C1 segment of cervical spinal cord (tissue), 14 donors: ENCODE measurements at regions not wholly inside any gene's neighbourhood (a gene's known extent, or its start where the extent isn't known, plus 50 kb on each side); places are given as distances from the start of the nearest gene placed in this dataset.
"Not testable (repeated sequence)": the region's sequence is repeated elsewhere in the genome, so short reads cannot be mapped to it uniquely, and the experiment has no call there.

Source experiments
- DNase-seq, 14 donors: peaks; one replicate each; lab custom pipeline; 2025; lab: John Stamatoyannopoulos, UW

GRCh38 chr17:16843511-16843910, 128.4 kb downstream of the TNFRSF13B start:
- DNase-seq: not testable (repeated sequence)

GRCh38 chr17:16842346-16842745, 129.6 kb downstream of the TNFRSF13B start:
- not testable (repeated sequence) for DNase-seq

DNA sequence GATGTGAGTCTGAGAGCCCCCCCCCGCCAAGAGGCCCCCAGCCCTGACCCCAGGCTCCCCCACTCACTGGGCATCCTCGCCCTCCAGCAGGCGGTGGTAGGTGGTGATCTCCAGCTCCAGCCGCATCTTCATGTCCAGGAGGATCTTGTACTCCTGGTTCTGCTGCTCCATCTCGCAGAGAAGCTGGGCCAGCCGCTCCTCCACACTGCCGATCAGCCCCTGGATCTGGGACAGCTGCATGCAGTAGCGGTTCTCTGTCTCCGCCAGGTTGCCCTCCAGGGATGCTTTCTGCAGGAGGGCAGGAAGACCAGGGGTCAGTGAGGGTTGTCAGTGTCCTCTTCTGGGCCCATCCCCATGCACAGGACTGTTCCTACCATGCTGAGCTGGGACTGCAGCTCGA, 130.0 kb downstream of the TNFRSF13B start:
- not testable (repeated sequence) for DNase-seq

DNA sequence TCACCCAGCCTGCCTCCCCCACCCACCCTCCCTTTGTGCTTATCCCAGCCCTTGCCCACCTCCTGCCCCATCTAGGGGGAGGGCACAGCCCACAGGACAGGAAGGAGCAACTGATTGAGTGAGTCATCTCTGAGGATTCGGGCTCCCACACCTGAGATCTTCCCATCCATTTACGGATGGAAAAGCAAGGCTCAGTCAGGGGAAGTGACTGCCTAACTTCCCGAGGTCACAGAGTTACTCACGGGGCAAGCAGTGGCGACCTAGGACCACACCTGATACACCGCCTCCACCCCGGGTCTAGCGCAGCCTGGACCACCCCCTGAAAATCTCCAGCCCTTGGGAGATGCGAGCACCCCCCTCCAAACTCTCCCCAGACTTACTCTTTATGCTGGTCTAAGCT, 131.7 kb downstream of the TNFRSF13B start:
- DNase-seq: not testable (repeated sequence)

DNA sequence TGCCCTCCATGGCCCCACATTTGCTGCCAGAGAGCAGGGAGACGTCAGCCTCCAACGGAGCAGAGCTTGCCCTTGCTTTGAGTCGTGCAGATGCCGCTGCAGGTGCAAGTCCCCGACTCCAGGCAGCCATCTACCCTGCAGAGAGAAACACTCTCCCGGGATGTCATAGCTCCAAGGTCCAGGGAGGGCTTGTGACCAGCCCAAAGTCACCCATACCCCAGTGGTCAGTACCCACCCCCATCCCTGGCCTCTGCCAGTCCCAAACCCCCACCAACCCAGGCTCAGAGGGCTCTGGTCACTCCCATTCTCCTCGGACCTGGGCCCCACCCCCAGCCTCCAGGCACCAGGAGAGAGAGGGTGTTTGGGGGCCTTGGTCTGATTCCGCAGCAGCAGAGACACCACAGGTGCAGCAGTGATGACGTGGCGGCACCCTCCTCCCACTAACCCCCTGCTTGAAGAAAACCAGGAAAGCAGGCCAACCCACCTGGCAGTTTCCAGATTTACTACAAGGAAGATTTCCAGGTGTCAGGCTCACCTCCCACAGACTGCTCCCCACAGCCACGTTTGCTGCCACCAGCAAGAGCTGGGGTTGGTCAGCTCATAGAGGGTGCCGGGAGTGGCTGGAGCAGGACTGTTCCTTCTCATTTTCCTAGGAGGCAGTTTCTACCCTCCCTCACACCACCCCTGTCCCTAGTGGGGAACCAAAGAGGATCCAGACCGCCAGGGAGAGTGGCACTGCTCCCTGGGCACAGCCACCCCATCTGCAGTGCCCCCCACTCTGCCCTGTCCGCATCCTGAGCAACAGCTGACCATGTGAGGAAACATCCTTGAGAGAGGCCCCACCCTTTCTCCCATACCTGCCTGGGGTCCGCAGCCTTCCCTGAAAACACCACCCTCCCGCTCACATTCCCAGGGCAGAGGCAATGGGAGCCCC, 132.4 kb downstream of the TNFRSF13B start:
- DNase-seq: not testable (repeated sequence)

DNA sequence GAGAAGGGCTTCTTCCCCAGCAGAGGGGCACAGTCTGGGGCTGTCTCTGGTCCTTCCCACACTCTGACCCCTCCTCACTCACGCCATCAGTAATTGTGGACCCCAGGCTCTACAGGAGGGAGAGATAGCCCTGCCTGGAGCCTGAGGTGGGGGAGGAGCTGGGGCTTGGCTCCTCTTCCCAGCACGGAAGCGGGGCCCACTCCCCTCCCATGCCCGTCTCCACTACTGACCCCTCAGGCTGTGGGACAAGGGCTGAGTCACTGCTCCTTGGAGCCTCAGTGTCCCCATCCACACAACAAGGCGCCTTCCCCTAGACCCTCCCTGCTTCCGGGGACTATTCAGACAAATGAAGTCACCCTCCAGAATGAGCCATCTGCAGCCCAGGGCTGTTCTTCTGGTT, 133.1 kb downstream of the TNFRSF13B start:
- DNase-seq: not testable (repeated sequence)

- not testable (repeated sequence) for DNase-seq
These were observed 133.6 kb downstream of the TNFRSF13B start for GRCh38 chr17:16838287-16838686.

- DNase-seq: not testable (repeated sequence)
These were observed 134.3 kb downstream of the TNFRSF13B start for GRCh38 chr17:16837468-16838266.

DNA sequence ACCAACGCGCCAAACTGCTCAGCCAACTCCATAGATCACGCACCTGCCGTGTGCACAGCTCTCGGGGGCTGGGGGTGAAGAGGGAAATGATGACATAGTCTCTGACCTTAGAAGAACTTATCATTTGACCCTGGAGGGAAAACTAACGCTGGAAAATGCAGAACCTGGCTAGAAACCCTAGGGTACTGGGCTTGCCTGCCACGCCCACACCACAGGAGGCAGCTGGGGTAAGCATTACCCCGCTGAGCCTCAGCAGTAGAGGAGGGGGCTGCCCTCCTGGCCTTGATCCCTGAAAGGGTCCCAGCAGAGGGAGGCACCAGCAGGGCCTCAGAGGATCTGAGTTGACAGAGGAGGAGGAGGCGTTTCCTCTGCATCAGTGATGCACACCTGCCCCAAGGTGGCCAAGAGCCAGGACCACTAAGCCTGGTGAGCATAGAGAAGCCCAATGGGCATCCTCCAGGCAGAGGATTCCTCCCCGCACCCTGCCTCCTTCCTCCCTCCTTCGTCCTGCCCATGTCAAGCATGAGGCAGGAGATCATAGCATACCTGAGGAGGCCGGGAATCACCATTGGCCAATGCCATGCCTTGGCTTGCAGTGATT, 135.5 kb downstream of the TNFRSF13B start:
- DNase-seq: not testable (repeated sequence)

DNA sequence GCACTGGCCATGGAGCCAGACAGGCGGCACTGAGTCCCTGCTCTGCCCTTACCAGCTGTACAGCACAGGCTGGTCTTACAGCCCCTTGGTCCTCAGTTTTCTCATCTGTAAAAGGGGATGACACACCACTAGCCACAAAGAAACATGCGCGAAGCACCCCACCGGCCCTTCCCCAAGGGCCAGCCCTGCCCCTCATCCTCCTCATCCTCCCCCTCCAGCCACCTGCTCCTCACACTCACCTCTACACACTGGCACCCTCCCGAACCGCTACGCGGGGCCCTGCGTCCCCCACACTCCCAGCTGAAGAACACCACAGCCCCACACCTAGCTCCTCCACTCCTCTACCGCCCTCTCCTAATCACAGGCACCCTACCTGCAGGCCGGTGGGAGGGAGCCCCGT, 138.4 kb downstream of the TNFRSF13B start:
- not testable (repeated sequence) for DNase-seq

GRCh38 chr17:16832853-16833252, 139.1 kb downstream of the TNFRSF13B start:
- not testable (repeated sequence) for DNase-seq

DNA sequence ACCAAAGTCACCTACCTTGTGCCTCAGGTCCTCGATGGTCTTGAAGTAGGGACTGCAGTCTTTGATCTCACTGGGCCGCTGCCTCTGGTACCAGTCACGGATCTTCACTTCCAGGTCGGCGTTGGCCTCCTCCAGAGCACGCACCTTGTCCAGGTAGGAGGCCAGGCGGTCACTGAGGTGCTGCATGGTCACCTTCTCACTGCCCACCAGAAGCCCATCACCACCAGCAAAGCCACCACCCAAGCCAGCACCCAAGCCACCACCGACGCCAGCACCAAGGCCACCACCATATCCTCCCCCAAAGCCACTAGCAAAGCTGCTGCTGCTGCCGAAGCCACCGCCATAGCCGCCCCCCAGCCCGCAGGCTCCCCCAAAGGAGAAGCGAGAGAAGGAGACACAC, 139.7 kb downstream of the TNFRSF13B start:
- not testable (repeated sequence) for DNase-seq

DNA sequence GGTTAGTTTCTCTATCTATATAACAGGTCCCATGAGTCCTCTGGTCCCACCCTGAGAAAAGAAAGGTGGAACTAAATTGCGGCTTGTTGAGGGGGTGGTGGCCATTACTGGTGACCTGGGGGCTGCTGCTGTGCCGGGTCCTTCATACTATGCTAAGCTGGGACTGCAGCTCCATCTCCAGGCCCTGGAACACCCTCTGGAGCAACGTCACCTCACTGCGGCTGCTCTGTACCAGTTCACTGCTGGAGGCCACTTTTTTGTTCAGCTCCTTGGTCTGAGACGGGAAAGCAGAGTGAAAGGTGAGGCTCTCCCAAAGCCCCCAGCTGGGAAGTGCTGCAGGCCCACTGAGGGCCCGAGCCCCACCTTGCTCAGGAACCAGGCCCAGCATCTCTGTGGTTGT, 140.7 kb downstream of the CCDC144A start:
- DNase-seq: not testable (repeated sequence)

- DNase-seq: not testable (repeated sequence)
These were observed 140.2 kb downstream of the CCDC144A start for GRCh38 chr17:16830219-16830618.
